HCEC 1CT (cell line): ENCODE measurements at regions not wholly inside any gene's neighbourhood (a gene's known extent, or its start where the extent isn't known, plus 50 kb on each side); places are given as distances from the start of the nearest gene placed in this dataset.
A peak's percentile ranks its signal among the peaks of the same experiment; 100 is the strongest.

Source experiments
- DNase-seq: peaks from one replicate; pipeline ENCODE4 v3.0.0-alpha.2; 2017

- no peak for DNase-seq
Observed at GRCh38 chr3:65230261-65231139, 542.7 kb upstream of the ADAMTS9 start.

DNA sequence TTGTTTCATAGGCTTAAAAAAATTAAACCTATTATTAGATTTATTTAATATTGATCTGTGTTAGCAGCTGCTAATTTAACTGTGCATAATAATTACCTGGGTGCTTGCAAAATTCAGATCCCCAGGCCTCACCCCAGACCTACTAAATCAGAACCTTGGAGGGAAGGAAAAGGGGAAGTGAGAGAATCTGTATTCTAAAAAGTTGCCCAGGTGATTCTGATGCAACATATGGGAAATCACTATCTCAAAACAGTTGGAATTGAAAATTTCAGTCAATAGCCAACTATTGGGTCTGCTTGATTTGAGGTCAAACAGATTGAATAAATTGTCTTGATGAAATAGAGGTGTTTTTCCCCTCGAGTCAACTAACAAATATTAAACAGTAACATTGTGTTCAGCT is 538.5 kb upstream of the ADAMTS9 start:
- no peak for DNase-seq

DNA sequence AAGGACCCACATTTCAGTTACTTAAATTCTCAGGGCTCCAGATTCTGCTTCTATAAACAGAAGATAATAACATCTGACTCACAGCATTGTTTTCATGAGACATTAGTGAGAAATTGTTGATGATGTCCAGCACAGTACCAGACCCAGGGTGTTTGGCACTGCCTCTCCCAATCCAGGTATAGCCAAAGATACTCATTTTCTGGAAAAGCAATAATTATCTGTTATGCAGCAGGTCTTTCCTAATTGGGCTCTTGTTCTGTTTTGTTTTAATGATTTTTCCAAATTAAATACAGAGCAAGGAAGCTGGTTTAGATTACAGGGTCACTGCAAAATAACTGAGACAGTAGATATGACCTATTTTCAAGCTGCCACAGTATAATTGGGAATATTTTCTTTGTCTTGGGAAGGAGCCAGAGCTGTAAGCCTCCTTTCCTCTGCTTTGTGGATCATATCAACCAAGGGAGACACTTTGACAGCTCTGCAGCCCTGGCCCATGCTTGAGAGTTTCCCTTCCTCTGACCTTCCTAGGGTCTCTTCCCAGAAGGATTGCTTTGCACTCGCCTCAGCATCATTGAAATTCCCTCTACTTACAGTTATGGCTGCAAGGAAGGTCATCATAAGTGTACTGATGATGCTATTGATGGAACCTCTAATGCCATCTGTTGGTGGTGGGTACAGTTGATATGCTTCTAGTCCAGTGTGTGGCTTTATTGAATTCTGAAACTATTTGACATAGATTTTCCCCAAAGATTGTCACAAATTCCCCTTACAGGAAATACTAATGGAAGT is 522.4 kb upstream of the ADAMTS9 start:
- DNase-seq: peak; percentile 20

DNA sequence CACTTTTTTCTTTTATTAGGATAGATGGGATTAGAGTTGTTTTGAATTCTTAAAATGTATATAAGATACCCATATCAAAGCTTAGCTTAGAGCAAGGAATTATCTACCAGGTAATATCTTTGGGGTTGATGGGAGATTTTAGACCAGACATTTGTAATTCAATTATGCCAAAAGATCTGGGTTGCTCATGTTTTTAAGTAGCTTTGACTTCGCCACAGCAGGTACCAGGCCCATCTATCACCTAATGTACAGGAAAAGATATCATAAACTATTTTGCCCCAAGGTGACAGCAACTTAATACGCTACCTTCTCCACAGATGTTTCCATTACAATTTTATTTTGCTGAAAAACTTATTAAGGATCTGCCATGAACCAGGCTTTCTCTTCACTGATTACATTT is 514.6 kb upstream of the ADAMTS9 start:
- DNase-seq: no peak

GRCh38 chr3:65201926-65202325 is 514.1 kb upstream of the ADAMTS9 start:
- no peak for DNase-seq

DNA sequence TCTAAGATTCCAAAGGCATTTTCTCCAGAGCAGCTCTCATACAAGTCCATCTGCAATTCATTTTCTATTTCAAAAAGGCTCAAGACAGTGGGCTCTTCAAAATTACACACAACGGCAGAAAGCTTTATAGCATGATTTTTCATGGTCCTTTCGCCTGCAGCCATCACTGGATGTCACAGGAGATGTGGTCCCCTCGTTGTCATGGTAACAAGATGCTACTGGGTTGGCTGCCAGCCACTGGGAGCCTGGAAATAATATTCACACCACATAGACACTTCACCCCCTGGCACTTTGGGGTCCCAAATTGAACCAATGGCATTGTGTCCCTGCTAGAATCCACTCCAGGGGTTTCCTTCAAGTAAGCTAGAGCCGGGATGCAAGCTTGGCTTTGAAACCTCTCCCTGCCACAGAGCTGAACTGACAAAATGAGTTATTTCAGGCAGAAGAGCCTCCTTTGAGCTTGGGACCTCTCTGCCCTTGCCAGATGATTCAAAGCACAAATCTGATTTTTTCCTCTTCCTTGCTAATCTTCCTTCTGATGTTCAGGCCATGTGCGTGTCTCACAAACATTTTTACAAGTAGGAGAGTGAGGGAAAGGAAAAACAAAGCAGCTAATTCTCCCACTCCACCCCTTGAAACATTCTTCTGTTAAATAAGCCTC is 512.6 kb upstream of the ADAMTS9 start:
- no peak for DNase-seq

- DNase-seq: no peak
Observed at GRCh38 chr3:65196663-65197062, 508.9 kb upstream of the ADAMTS9 start.

- DNase-seq: no peak
Observed at GRCh38 chr3:65195211-65196006, 507.6 kb upstream of the ADAMTS9 start.

GRCh38 chr3:65194744-65195143 is 506.9 kb upstream of the ADAMTS9 start:
- DNase-seq: no peak

DNA sequence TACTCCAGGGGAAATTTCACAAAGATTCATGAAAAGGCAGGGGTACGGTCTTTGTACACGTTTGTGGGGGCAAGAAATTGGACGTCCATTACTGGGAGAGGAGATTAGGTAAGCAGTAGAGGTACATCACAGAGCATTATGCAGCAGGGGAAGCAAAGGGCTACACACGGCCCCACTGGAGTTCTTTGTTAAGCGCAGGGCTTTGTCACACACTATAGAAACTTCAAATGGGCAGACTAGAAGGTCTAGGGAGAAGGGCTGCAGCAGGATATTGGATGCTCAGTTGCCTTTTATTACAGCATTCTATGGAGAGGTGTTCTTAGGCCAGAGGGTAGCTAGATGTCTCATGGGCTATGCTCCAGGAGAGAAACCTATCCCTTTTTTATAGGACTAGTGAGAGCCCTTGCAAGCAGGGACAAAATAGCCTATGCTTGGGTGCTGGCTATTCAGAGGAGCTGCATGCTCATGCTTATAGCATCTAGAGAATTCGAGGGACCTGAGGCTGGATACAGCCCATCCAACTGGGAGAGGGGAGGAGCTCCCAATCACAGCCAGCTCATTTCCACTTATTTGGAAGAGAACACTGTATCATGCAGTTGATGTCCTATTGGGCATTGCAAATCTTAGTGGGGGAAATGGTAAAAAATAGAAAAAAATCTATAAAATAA is 506.4 kb upstream of the ADAMTS9 start:
- DNase-seq: no peak

DNA sequence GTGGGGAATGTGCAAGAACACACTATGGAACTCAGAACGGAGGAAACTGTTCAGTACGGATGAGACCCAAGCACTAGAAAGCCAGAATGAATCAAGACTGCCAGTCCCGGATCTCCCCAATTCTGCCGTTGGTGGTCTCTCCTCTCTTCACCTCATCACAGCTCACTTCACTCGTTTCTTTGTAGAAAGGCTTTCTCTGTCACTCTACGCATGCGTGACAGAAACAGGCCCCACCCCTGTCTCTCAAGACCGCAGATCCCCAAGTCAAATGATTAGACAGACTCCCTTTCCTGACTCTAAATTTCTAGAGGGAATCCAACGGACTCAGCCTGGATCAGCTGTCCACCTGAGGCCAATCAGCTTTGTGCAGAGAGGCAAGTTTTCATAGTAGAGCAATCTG is 505.7 kb upstream of the ADAMTS9 start:
- no peak for DNase-seq

DNA sequence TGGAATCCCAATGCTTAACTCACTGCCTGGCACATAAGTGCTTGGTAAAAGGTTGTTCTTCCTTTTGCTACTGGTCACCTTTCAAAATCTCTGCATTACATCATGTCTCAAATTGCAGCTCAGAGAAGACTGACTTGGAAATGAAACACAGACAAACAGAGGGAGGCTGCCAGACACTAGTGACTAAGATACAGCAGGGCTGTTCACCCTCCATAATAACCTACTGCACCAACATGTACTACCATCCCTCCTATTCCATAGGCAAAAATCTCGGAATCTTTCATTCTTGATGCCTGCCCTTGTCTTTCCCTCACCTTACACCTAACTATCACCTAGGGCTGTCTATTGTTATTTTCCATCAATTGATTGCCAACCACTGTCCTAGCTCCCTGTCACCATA is 502.3 kb upstream of the ADAMTS9 start:
- no peak for DNase-seq

DNA sequence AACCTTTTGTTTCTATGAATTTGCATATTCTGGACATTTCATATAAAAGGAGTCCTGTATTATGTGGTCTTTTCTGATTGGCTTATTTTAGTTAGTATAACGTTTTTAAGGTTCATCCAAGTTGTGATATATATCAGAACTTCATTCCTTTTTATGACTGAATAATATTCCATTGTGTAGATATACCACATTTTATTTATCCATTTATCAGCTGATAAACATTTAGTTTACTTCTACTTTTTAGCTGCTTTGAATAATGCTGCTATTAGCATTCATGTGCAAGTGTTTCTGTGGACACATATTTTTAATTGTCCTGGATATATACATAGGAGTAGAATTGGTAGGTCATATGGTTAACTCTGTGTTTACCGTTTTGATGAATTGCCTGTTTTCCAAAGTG is 498.5 kb upstream of the ADAMTS9 start:
- DNase-seq: no peak

- DNase-seq: no peak
Observed at GRCh38 chr3:65182682-65183081, 494.9 kb upstream of the ADAMTS9 start.

- DNase-seq: no peak
Observed at GRCh38 chr3:65182085-65182484, 494.3 kb upstream of the ADAMTS9 start.

DNA sequence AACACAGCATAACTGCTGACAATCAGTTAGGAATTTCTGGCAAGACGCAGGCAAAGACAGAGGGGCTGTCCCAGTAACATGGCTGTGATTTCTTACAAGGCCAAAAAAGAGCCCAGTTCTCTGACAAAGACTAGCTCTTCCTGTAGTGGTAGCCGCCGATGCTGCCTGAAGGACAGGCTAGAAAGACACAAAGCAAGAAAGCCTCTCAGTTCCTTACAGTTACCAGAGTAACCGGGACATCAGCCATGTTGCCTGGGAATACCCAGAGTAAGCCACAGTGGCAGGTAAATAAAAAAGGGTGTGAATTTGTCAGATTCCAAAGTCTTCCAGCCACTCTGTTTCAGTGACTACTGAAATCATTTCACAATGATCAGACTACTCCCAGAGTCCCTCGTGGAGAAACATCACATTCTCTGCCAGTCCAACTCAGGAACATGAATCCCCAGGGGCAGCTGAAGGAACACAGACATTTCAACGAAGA is 493.6 kb upstream of the ADAMTS9 start:
- no peak for DNase-seq

DNA sequence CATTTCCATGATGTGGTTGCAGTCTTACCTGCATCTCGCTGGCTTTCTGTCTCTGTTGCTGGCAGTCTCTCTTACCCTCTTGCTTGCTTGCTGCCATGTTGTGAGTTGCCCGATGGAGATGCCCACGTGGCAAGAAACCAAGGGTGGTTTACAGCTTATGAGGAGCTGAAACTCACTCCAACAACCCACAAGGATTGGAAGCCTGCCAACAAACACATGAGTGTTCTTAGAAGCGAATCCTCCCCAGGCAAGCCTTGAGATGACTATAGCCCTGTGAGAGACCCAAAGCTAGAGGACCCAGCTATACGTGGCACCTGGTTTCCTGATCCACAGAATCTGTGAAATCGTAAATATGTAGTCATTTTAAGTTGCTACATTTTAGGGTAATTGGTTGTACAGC is 490.9 kb upstream of the ADAMTS9 start:
- no peak for DNase-seq

DNA sequence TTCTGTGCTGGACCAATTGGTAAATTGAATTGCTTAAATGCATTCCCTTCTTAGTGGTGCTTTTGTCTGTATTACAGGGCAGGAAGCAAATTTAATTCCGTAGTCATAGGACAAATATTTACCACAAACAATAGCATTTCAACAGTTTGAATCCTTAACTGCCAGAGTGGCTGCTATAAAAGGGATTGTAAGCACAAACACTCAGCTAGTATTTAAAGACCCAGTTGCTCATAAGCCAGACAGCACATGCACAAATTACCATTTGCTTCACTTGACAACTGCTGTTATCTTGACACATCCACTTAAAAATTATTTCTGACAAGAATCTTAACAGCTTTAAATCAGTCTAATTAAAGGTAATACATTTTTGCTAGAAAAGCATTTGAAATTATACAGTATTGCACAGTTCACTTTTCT is 490.2 kb upstream of the ADAMTS9 start:
- DNase-seq: peak; percentile 68

- DNase-seq: peak; percentile 6
Observed at GRCh38 chr3:65174713-65175112, 486.9 kb upstream of the ADAMTS9 start.

GRCh38 chr3:65173841-65174240 is 486.0 kb upstream of the ADAMTS9 start:
- DNase-seq: peak; percentile 23

DNA sequence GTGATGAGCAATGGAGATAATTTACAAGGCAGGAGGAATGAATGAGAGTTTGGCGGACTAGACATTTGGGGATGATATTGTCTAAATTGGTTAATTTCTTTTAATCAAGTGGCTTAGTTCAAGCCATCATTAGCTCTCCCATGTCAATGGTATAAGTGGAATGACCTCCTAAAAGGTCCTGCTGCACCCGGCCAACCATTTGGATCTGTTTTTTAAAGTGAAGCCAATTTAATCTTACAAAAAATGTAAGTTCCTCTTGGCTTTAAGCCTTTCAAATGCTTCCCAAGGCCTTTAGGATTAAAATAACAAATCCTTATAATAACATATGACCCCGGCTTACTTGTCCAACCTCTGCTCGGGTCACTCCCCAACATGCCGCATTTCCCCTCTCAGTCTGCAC is 484.4 kb upstream of the ADAMTS9 start:
- DNase-seq: no peak
